Spleen (tissue), 7 donors: ENCODE measurements at regions not wholly inside any gene's neighbourhood (a gene's known extent, or its start where the extent isn't known, plus 50 kb on each side); places are given as distances from the start of the nearest gene placed in this dataset.

Source experiments
- POLR2A ChIP-seq, 3 donors: fragments of 450-650 bp; IDR thresholded peaks; one replicate each; pipeline ENCODE4 v1.5.1; 2017; ENCODE audit warnings: antibody characterized with exemption in 3 of 3, mild to moderate bottlenecking in 1 of 3
- POLR2AphosphoS5 ChIP-seq, 3 donors: sonication (generic); formaldehyde crosslinking; IDR thresholded peaks; one replicate each; pipeline ENCODE4 v1.5.1; 2017; ENCODE audit warnings: antibody characterized with exemption in 3 of 3
- TF ChIP-seq, protein P1 (sequence below), 11 experiments: fragments of 200-600 bp in 7 of 11; fragments of 450-650 bp in 4 of 11; sonication (generic) in 4 of 11; IDR thresholded peaks in 8 of 11; conservative IDR thresholded peaks in 3 of 11; 1 replicate in 7 of 11; 2 replicates in 4 of 11; pipeline versions ENCODE4 v1.4.0 to v1.8.0; 2016 to 2021; ENCODE audit warnings: antibody characterized with exemption in 11 of 11, inconsistent platforms in 4 of 11, mild to moderate bottlenecking in 1 of 11
- donor health status: DM: no; HTN: no; CAD: no; lungs with moderate emphysema.
- donor health status: DM: no; HTN: no; CAD: no.
- donor health status: DM: no; HTN: no; CAD: no.

GRCh38 chr5:107766972-107767371 is 96.2 kb upstream of the EFNA5 start:
- TF ChIP-seq, protein P1, sequence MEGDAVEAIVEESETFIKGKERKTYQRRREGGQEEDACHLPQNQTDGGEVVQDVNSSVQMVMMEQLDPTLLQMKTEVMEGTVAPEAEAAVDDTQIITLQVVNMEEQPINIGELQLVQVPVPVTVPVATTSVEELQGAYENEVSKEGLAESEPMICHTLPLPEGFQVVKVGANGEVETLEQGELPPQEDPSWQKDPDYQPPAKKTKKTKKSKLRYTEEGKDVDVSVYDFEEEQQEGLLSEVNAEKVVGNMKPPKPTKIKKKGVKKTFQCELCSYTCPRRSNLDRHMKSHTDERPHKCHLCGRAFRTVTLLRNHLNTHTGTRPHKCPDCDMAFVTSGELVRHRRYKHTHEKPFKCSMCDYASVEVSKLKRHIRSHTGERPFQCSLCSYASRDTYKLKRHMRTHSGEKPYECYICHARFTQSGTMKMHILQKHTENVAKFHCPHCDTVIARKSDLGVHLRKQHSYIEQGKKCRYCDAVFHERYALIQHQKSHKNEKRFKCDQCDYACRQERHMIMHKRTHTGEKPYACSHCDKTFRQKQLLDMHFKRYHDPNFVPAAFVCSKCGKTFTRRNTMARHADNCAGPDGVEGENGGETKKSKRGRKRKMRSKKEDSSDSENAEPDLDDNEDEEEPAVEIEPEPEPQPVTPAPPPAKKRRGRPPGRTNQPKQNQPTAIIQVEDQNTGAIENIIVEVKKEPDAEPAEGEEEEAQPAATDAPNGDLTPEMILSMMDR (IDR thresholded peaks at IDR 0.05 in 8 of 11, conservative IDR thresholded peaks at IDR 0.05 in 3 of 11) = no peak
- TF ChIP-seq POLR2AphosphoS5 (IDR thresholded peaks at IDR 0.05) (no peak), POLR2A (IDR thresholded peaks at IDR 0.05) (no peak)
